ENCODE measurements at regions not wholly inside any gene's neighbourhood (a gene's known extent, or its start where the extent isn't known, plus 50 kb on each side); places are given as distances from the start of the nearest gene placed in this dataset.

DNA sequence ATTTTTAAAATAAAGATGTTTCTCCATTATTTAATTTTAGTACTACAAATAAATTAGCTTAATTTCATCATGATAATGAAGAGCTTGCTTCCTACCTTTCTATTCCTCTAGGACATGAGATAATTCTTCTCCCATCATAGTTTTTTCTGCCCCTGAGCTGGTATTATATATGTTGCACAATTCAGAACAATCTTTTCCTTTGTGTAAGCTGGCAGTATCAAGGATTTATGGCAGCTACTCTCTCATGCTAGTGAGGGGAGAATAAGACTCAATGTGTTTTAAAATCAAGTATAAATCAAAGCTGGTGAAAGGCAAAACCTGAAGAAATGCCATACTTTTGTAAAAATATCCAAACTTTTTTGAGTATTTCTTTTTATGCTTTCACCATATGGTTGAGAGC lies 1405.3 kb downstream of the SI start:
- Histone ChIP-seq H3K9ac (no peak overlapping the region), H3K9me3 (replicated peaks in 1 of 11) (no peaks in the 10 kb centered on the region), H3K4me2 (no peak overlapping the region), H4K20me1 (no peaks in the 10 kb centered on the region), H3K4me1 (no peaks in the 10 kb centered on the region), H3K27me3 (no peaks in the 10 kb centered on the region), H3K4me3 (no peak overlapping the region), H3K27ac (no peak overlapping the region), H3K36me3 (no peaks in the 10 kb centered on the region)
- no peak for TF ChIP-seq Cebpa-rat (IDR thresholded peaks at IDR 0.05)

- Histone ChIP-seq H4K20me1 (no peaks in the 10 kb centered on the region), H3K9ac (no peak overlapping the region), H3K9me3 (replicated peaks in 1 of 11) (no peaks in the 10 kb centered on the region), H3K4me3 (no peak overlapping the region), H3K27me3 (no peaks in the 10 kb centered on the region), H3K27ac (no peak overlapping the region), H3K36me3 (no peaks in the 10 kb centered on the region), H3K4me1 (no peaks in the 10 kb centered on the region), H3K4me2 (no peak overlapping the region)
- TF ChIP-seq Cebpa-rat (IDR thresholded peaks at IDR 0.05) = no peak
These were observed 1407.1 kb downstream of the SI start for GRCh38 chr3:163671201-163671600.

DNA sequence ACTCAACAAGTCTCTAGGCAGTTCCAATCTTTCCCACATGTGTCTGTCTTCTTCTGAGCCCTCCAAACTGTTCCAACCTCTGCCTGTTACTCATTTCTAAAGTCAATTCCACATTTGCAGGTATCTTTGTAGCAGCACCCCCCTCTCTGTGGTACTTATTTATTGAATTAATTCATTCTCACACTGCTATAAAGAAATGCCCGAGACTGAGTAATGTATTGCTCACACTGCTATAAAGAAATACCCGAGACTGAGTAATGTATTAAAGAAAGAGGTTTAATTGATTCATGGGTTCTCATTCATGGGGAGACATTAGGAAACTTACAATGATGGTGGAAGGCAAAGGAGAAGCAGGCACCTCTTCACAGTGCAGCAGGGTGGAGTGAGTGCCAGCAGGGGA lies 1413.8 kb downstream of the SI start:
- Histone ChIP-seq H3K36me3 (no peaks in the 10 kb centered on the region), H3K4me1 (no peaks in the 10 kb centered on the region), H3K9ac (no peak overlapping the region), H3K4me3 (no peak overlapping the region), H3K27me3 (no peaks in the 10 kb centered on the region), H3K9me3 (replicated peaks in 1 of 11) (no peaks in the 10 kb centered on the region), H3K27ac (no peak overlapping the region), H4K20me1 (no peaks in the 10 kb centered on the region), H3K4me2 (no peak overlapping the region)
- no peak for TF ChIP-seq Cebpa-rat (IDR thresholded peaks at IDR 0.05)

- H4K20me1 ChIP-seq = no peaks in the 10 kb centered on the region
- no peaks in the 10 kb centered on the region for H3K36me3 ChIP-seq
- no peaks in the 10 kb centered on the region; a peak in 1 of 22 replicates for H3K9me3 ChIP-seq (replicated peaks in 1 of 11)
- H3K4me1 ChIP-seq = no peaks in the 10 kb centered on the region
- TF ChIP-seq Cebpa-rat (IDR thresholded peaks at IDR 0.05) = no peak
- H3K4me3 ChIP-seq = no peak overlapping the region
- H3K27ac ChIP-seq = no peak overlapping the region
- no peaks in the 10 kb centered on the region for H3K27me3 ChIP-seq
- no peak overlapping the region for H3K9ac ChIP-seq
- H3K4me2 ChIP-seq = no peak overlapping the region
These were observed 1421.2 kb downstream of the SI start for GRCh38 chr3:163657088-163657487.

GRCh38 chr3:163655021-163655420 lies 1423.3 kb downstream of the SI start:
- H3K4me2 ChIP-seq = no peak overlapping the region
- no peaks in the 10 kb centered on the region for H3K27me3 ChIP-seq
- no peaks in the 10 kb centered on the region; a peak in 1 of 22 replicates for H3K9me3 ChIP-seq (replicated peaks in 1 of 11)
- H3K9ac ChIP-seq = no peak overlapping the region
- H4K20me1 ChIP-seq = no peaks in the 10 kb centered on the region
- no peak overlapping the region for H3K4me3 ChIP-seq
- no peak for TF ChIP-seq Cebpa-rat (IDR thresholded peaks at IDR 0.05)
- no peak overlapping the region for H3K27ac ChIP-seq
- H3K4me1 ChIP-seq = no peaks in the 10 kb centered on the region
- H3K36me3 ChIP-seq = no peaks in the 10 kb centered on the region

GRCh38 chr3:163644172-163644571 lies 1434.1 kb downstream of the SI start:
- no peaks in the 10 kb centered on the region for H4K20me1 ChIP-seq
- no peak overlapping the region for H3K4me2 ChIP-seq
- H3K4me1 ChIP-seq = no peaks in the 10 kb centered on the region
- no peak overlapping the region for H3K9ac ChIP-seq
- TF ChIP-seq Cebpa-rat (IDR thresholded peaks at IDR 0.05) = no peak
- H3K9me3 ChIP-seq (replicated peaks in 1 of 11) = no peaks in the 10 kb centered on the region
- no peaks in the 10 kb centered on the region for H3K27me3 ChIP-seq
- H3K36me3 ChIP-seq = no peaks in the 10 kb centered on the region
- no peak overlapping the region for H3K4me3 ChIP-seq
- H3K27ac ChIP-seq = no peak overlapping the region

- H3K9ac ChIP-seq = no peak overlapping the region
- no peaks in the 10 kb centered on the region for H3K9me3 ChIP-seq (replicated peaks in 1 of 11)
- TF ChIP-seq Cebpa-rat (IDR thresholded peaks at IDR 0.05) = no peak
- H3K27ac ChIP-seq = no peak overlapping the region
- H3K4me2 ChIP-seq = no peak overlapping the region
- no peaks in the 10 kb centered on the region for H3K36me3 ChIP-seq
- no peaks in the 10 kb centered on the region for H4K20me1 ChIP-seq
- H3K27me3 ChIP-seq = no peaks in the 10 kb centered on the region
- H3K4me1 ChIP-seq = no peaks in the 10 kb centered on the region
- H3K4me3 ChIP-seq = no peak overlapping the region
These were observed 1445.6 kb downstream of the SI start for GRCh38 chr3:163632722-163633121.

- Histone ChIP-seq H3K4me3 (no peak overlapping the region), H3K4me1 (no peaks in the 10 kb centered on the region), H3K36me3 (no peaks in the 10 kb centered on the region), H3K9me3 (replicated peaks in 1 of 11) (no peaks in the 10 kb centered on the region), H3K27me3 (no peaks in the 10 kb centered on the region), H4K20me1 (no peaks in the 10 kb centered on the region), H3K4me2 (no peak overlapping the region), H3K9ac (no peak overlapping the region), H3K27ac (no peak overlapping the region)
- no peak for TF ChIP-seq Cebpa-rat (IDR thresholded peaks at IDR 0.05)
These were observed 1451.5 kb downstream of the SI start for GRCh38 chr3:163626753-163627152.

GRCh38 chr3:163622384-163622783 lies 1455.9 kb downstream of the SI start:
- H3K4me1 ChIP-seq = no peaks in the 10 kb centered on the region
- H3K9me3 ChIP-seq (replicated peaks in 1 of 11) = no peaks in the 10 kb centered on the region
- no peak overlapping the region for H3K9ac ChIP-seq
- no peak overlapping the region for H3K27ac ChIP-seq
- no peaks in the 10 kb centered on the region for H3K36me3 ChIP-seq
- no peak overlapping the region for H3K4me3 ChIP-seq
- TF ChIP-seq Cebpa-rat (IDR thresholded peaks at IDR 0.05) = no peak
- H3K27me3 ChIP-seq = no peaks in the 10 kb centered on the region
- no peak overlapping the region for H3K4me2 ChIP-seq
- H4K20me1 ChIP-seq = no peaks in the 10 kb centered on the region

GRCh38 chr3:163614886-163615285 lies 1463.4 kb downstream of the SI start:
- TF ChIP-seq Cebpa-rat (IDR thresholded peaks at IDR 0.05) = no peak
- no peaks in the 10 kb centered on the region for H3K4me1 ChIP-seq
- H3K4me2 ChIP-seq = no peak overlapping the region
- no peaks in the 10 kb centered on the region for H3K9me3 ChIP-seq (replicated peaks in 1 of 11)
- H3K27ac ChIP-seq = no peak overlapping the region
- H3K27me3 ChIP-seq = no peaks in the 10 kb centered on the region
- no peaks in the 10 kb centered on the region for H3K36me3 ChIP-seq
- H3K9ac ChIP-seq = no peak overlapping the region
- H4K20me1 ChIP-seq = no peaks in the 10 kb centered on the region
- H3K4me3 ChIP-seq = no peak overlapping the region

- Histone ChIP-seq H3K4me2 (no peak overlapping the region), H3K27me3 (no peaks in the 10 kb centered on the region), H3K27ac (no peak overlapping the region)
These were observed 1472.4 kb downstream of the SI start for GRCh38 chr3:163605915-163606314.

More at GRCh38 chr3:163605915-163606314, 1472.4 kb downstream of the SI start:
- TF ChIP-seq Cebpa-rat (IDR thresholded peaks at IDR 0.05) = no peak
- Histone ChIP-seq H3K4me3 (no peak overlapping the region), H4K20me1 (no peaks in the 10 kb centered on the region), H3K9me3 (replicated peaks in 1 of 11) (no peaks in the 10 kb centered on the region), H3K4me1 (no peaks in the 10 kb centered on the region), H3K36me3 (no peaks in the 10 kb centered on the region), H3K9ac (no peak overlapping the region)

All from BLaER1 treated with 17β-estradiol and CSF1 and Interleukin-3, amounts not matched to agents 10 nM and 100 nM (cell line).